ENCODE measurements at regions not wholly inside any gene's neighbourhood (a gene's known extent, or its start where the extent isn't known, plus 50 kb on each side); places are given as distances from the start of the nearest gene placed in this dataset.

- no peak for ATAC-seq
- no peak for TF ChIP-seq POLR2AphosphoS5 (IDR thresholded peaks at IDR 0.05)
- TF ChIP-seq, protein P1, sequence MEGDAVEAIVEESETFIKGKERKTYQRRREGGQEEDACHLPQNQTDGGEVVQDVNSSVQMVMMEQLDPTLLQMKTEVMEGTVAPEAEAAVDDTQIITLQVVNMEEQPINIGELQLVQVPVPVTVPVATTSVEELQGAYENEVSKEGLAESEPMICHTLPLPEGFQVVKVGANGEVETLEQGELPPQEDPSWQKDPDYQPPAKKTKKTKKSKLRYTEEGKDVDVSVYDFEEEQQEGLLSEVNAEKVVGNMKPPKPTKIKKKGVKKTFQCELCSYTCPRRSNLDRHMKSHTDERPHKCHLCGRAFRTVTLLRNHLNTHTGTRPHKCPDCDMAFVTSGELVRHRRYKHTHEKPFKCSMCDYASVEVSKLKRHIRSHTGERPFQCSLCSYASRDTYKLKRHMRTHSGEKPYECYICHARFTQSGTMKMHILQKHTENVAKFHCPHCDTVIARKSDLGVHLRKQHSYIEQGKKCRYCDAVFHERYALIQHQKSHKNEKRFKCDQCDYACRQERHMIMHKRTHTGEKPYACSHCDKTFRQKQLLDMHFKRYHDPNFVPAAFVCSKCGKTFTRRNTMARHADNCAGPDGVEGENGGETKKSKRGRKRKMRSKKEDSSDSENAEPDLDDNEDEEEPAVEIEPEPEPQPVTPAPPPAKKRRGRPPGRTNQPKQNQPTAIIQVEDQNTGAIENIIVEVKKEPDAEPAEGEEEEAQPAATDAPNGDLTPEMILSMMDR (IDR thresholded peaks at IDR 0.05) = no peak
- TF ChIP-seq POLR2A (IDR thresholded peaks at IDR 0.05) = no peak
- no peak for TF ChIP-seq EP300 (IDR thresholded peaks at IDR 0.05)
Measured at GRCh38 chr9:118734696-118735095, 634.5 kb downstream of the BRINP1 start.

GRCh38 chr9:118736406-118736805 lies 632.8 kb downstream of the BRINP1 start:
- no peak for ATAC-seq
- no peaks in the 10 kb centered on the region for H3K4me1 ChIP-seq
- no peaks in the 10 kb centered on the region for H3K27me3 ChIP-seq
- H3K9me3 ChIP-seq = peaks cover 0 to 16% (median 0%) of the 10 kb centered on the region in 3 donors
- no peak for TF ChIP-seq EP300 (IDR thresholded peaks at IDR 0.05)
- no peak for TF ChIP-seq POLR2A (IDR thresholded peaks at IDR 0.05)
- no peak for TF ChIP-seq POLR2AphosphoS5 (IDR thresholded peaks at IDR 0.05)
- TF ChIP-seq, protein P1 (IDR thresholded peaks at IDR 0.05) = no peak
- H3K27ac ChIP-seq = no peak overlapping the region
- H3K36me3 ChIP-seq = no peaks in the 10 kb centered on the region
- H3K4me3 ChIP-seq = no peak overlapping the region

More at GRCh38 chr9:118734696-118735095, 634.5 kb downstream of the BRINP1 start:
- H3K27me3 ChIP-seq = no peaks in the 10 kb centered on the region
- peaks cover 0 to 16% (median 0%) of the 10 kb centered on the region in 3 donors for H3K9me3 ChIP-seq
- no peaks in the 10 kb centered on the region for H3K4me1 ChIP-seq
- 50 to 51% methylated on average over 2 of the region's 2 CpGs for WGBS, 2 donors (ENCODE audit: low coverage in 1 of 2)
- no peaks in the 10 kb centered on the region for H3K36me3 ChIP-seq
- no peak overlapping the region for H3K4me3 ChIP-seq
- H3K27ac ChIP-seq = no peak overlapping the region

DNA sequence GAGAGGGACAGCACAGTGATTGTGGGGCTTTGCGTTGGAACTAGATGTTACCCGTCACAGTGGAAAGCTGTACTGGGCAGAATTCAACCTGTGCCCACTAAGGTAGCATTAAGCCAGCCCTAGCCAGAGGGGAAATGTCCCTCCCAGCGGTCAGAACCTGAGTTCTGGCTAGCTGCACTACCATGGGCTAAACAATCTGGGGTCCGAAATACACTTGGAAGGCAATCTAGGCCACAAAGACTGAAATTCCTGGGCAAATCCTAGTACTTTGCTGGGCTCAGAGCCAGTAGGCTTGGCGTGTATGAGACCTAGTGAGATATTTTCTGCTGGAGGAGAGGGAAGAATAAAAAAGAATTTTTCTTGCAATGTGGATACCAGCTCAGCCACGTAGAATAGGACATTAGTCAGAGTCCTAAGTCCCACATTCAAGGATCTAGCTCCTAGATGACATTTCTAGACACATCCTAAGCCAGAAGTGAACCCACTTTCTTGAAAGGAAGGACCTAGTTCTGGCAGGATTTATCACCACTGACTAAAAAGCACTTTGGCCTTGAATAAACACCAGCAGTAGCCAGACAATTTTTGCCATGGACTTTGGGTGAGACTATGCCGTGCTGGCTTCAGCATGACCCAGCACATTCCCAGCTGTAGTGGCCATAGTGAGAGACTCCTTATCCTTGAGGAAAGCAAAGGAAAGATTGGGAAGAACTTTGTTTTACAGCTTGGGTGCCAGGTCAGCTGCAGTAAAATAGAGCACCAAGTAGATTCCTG lies 618.0 kb downstream of the BRINP1 start:
- Histone ChIP-seq H3K9me3 (peaks cover 0 to 38% (median 0%) of the 10 kb centered on the region in 3 donors), H3K4me1 (no peaks in the 10 kb centered on the region), H3K36me3 (no peaks in the 10 kb centered on the region), H3K27ac (no peak overlapping the region), H3K4me3 (no peak overlapping the region), H3K27me3 (no peaks in the 10 kb centered on the region)
- ATAC-seq = no peak
- TF ChIP-seq EP300 (IDR thresholded peaks at IDR 0.05) (no peak), POLR2AphosphoS5 (IDR thresholded peaks at IDR 0.05) (no peak), POLR2A (IDR thresholded peaks at IDR 0.05) (no peak)
- TF ChIP-seq, protein P1 (IDR thresholded peaks at IDR 0.05) = no peak
- 69 to 82% methylated on average over 4 to 6 of the region's 7 CpGs for WGBS, 2 donors (ENCODE audit: low coverage in 1 of 2)

- Histone ChIP-seq H3K4me1 (no peaks in the 10 kb centered on the region), H3K4me3 (no peak overlapping the region), H3K27me3 (no peaks in the 10 kb centered on the region), H3K27ac (no peak overlapping the region), H3K36me3 (no peaks in the 10 kb centered on the region), H3K9me3 (peaks cover 0 to 38% (median 0%) of the 10 kb centered on the region in 3 donors)
- TF ChIP-seq, protein P1 (IDR thresholded peaks at IDR 0.05) = no peak
- no peak for TF ChIP-seq EP300 (IDR thresholded peaks at IDR 0.05)
- no peak for TF ChIP-seq POLR2A (IDR thresholded peaks at IDR 0.05)
- no peak for TF ChIP-seq POLR2AphosphoS5 (IDR thresholded peaks at IDR 0.05)
- no peak for ATAC-seq
- 100% methylated on average over 3 of the region's 3 CpGs; no CpG with 5 or more reads in 1 of the 2 donors for WGBS, 2 donors (ENCODE audit: low coverage in 1 of 2)
Measured at GRCh38 chr9:118751848-118752223, 617.4 kb downstream of the BRINP1 start.
